HL-60 (cell line): ENCODE measurements at regions not wholly inside any gene's neighbourhood (a gene's known extent, or its start where the extent isn't known, plus 50 kb on each side); places are given as distances from the start of the nearest gene placed in this dataset.

Experiments
- CTCF ChIP-seq: IDR thresholded peaks from one replicate; pipeline ENCODE4 v1.5.1; 2011; ENCODE audit warnings: low read length, control low read depth, inconsistent platforms; ENCODE audit not compliant: insufficient read depth
- GABPA ChIP-seq: IDR thresholded peaks from 2 replicates; pipeline ENCODE4 v1.6.1; 2012; ENCODE audit warnings: low read depth
- POLR2AphosphoS5 ChIP-seq: IDR thresholded peaks from 2 replicates; pipeline ENCODE4 v1.6.1; 2012; ENCODE audit warnings: low read depth
- REST ChIP-seq: IDR thresholded peaks from 2 replicates; pipeline ENCODE4 v1.6.1; 2012; ENCODE audit warnings: low read depth; ENCODE audit not compliant: insufficient replicate concordance
- SPI1 ChIP-seq: IDR thresholded peaks from 2 replicates; pipeline ENCODE4 v1.6.1; 2012; ENCODE audit warnings: low read depth, mild to moderate bottlenecking, borderline replicate concordance

DNA sequence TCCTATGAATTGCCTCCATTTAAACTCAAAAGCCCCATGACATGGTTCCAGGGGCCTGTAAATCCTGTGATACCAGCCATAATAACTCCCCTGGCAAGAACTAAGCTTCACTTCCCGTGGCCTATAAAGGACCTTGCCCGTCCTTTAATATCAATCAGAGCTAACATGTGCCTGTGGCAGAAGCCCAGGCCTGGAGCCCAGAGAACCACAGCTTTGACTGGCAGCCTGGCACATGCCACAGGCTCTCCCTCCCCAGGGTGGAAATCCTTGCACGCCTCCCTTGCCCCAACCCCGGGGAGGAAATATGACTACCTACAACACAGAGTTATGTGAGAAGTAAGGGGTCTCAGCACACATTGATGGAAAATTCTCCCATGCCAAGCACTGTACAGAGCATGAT, 287.4 kb downstream of the RAB28 start:
- TF ChIP-seq CTCF (no peak), POLR2AphosphoS5 (no peak), REST (no peak), GABPA (no peak), SPI1 (no peak)
